ENCODE measurements at regions not wholly inside any gene's neighbourhood (a gene's known extent, or its start where the extent isn't known, plus 50 kb on each side); places are given as distances from the start of the nearest gene placed in this dataset.

DNA sequence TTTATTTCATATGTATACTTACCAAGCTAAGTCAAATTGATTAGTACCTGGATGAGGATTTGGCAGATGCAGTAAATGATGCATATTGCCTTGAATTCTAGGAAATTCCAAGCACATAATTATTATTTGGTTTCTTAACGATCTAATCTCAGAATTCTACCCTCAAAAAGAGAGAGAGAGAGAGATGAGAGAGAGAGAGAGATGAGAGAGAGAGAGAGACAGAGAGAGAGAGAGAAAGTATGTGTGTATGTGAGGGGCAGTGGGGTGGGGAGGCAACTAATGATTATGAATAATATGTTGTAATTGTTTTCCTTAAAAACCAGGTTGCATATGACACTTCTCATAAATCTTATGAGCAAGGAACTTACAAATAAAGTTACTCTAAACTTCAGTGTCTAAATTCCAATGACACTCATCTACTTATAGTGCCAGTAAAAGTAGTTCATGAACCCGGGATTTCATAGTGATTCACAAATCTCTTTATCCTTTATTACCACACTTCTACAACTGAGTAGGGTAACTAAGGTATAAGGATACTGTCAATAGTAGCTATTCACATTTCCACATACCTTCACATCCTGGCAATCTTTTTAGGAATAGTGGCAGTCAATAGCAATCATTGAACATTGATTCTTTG, 60.5 kb upstream of the EDIL3 start:
- TF ChIP-seq EZH2phosphoT487 (IDR thresholded peaks at IDR 0.05; ENCODE audit: low read length) (no peak), EZH2 (optimal IDR thresholded peaks at IDR 0.05; ENCODE audit: low read depth, low read length) (no peak)
- TF ChIP-seq, protein P1, sequence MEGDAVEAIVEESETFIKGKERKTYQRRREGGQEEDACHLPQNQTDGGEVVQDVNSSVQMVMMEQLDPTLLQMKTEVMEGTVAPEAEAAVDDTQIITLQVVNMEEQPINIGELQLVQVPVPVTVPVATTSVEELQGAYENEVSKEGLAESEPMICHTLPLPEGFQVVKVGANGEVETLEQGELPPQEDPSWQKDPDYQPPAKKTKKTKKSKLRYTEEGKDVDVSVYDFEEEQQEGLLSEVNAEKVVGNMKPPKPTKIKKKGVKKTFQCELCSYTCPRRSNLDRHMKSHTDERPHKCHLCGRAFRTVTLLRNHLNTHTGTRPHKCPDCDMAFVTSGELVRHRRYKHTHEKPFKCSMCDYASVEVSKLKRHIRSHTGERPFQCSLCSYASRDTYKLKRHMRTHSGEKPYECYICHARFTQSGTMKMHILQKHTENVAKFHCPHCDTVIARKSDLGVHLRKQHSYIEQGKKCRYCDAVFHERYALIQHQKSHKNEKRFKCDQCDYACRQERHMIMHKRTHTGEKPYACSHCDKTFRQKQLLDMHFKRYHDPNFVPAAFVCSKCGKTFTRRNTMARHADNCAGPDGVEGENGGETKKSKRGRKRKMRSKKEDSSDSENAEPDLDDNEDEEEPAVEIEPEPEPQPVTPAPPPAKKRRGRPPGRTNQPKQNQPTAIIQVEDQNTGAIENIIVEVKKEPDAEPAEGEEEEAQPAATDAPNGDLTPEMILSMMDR (IDR thresholded peaks at IDR 0.05; ENCODE audit: low read length): no peak

DNA sequence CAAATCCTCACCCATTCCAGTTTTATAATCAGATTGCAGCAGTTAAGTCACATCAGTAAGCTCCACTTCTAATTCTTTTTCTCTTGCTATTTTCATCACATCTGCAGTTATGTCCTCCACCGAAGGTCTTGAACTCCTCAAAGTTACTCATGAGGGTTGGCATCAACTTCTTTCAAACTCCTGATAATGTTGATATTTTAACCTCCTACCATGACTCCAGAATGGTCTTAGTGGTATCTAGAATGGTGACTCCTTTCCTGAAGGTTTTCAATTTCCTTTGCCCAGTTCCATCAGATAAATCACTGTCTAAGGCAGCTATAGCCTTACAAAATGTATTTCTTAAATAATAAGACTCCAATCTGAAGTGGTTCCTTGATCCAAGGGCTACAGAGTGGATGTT, 53.8 kb upstream of the EDIL3 start:
- Histone ChIP-seq H3K27ac (ENCODE audit: low read length) (no peak overlapping the region), H3K9me3 (replicated peaks; ENCODE audit: insufficient read depth, low read length) (no peaks in the 10 kb centered on the region), H3K9ac (ENCODE audit: low read length) (no peak overlapping the region), H4K20me1 (ENCODE audit: insufficient read depth, low read length) (no peaks in the 10 kb centered on the region), H3F3A (ENCODE audit: insufficient read depth, low read length) (no peaks in the 10 kb centered on the region), H3K27me3 (replicated peaks; ENCODE audit: insufficient read depth, low read length) (no peaks in the 10 kb centered on the region), H3K9me2 (replicated peaks; ENCODE audit: insufficient read depth, low read length) (no peaks in the 10 kb centered on the region), H3K79me2 (ENCODE audit: low read length) (no peaks in the 10 kb centered on the region), H3K36me3 (replicated peaks; ENCODE audit: insufficient read depth, low read length) (no peaks in the 10 kb centered on the region), H2AFZ (ENCODE audit: low read length) (no peak overlapping the region), H3K4me3 (ENCODE audit: low read length) (no peak overlapping the region), H3K4me1 (ENCODE audit: low read length) (no peaks in the 10 kb centered on the region), H3K4me2 (ENCODE audit: low read depth, low read length) (no peak overlapping the region)
- DNase-seq: no peak
- TF ChIP-seq EZH2phosphoT487 (IDR thresholded peaks at IDR 0.05; ENCODE audit: low read length) (no peak), EZH2 (optimal IDR thresholded peaks at IDR 0.05; ENCODE audit: low read depth, low read length) (no peak)
- TF ChIP-seq, protein P1 (IDR thresholded peaks at IDR 0.05; ENCODE audit: low read length): no peak

More for the DNA sequence above, 60.5 kb upstream of the EDIL3 start:
- Histone ChIP-seq H3K27me3 (replicated peaks; ENCODE audit: insufficient read depth, low read length) (no peaks in the 10 kb centered on the region), H3K79me2 (ENCODE audit: low read length) (no peaks in the 10 kb centered on the region), H3K9me3 (replicated peaks; ENCODE audit: insufficient read depth, low read length) (no peaks in the 10 kb centered on the region), H3K36me3 (replicated peaks; ENCODE audit: insufficient read depth, low read length) (no peaks in the 10 kb centered on the region), H3K9me2 (replicated peaks; ENCODE audit: insufficient read depth, low read length) (no peaks in the 10 kb centered on the region), H2AFZ (ENCODE audit: low read length) (no peak overlapping the region), H3K9ac (ENCODE audit: low read length) (no peak overlapping the region), H3K4me1 (ENCODE audit: low read length) (no peaks in the 10 kb centered on the region), H3K27ac (ENCODE audit: low read length) (no peak overlapping the region), H3K4me2 (ENCODE audit: low read depth, low read length) (no peak overlapping the region), H3K4me3 (ENCODE audit: low read length) (no peak overlapping the region), H3F3A (ENCODE audit: insufficient read depth, low read length) (no peaks in the 10 kb centered on the region), H4K20me1 (ENCODE audit: insufficient read depth, low read length) (no peaks in the 10 kb centered on the region)
- no peak for DNase-seq

DNA sequence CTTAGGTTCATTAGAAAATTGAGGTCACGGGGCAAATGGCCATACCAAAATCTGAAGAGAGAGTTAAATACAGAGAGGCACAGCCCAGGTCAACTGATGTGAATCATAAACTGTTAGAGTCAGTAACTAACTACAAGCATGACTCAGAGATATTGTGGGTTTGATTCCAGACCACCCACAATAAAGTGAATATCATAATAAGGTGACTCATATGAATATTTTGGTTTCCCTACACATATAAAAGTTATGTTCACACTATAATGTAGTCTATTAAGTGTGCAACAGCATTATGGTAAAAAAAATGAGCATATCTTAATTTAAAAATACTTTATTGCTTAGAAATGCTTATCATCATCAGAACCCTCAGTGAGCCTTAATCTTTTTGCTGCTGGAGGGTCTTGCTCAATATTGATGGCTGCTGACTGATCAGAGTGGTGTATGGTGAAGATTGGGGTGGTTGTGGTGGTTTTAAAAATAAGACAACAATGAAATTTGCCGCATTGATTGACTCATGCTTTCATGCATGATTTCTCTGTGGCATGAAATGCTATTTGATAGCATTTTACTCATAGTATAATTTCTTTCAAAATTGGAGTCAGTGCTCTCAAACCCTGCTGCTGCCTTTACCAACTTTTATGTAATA, 53.1 kb upstream of the EDIL3 start:
- H4K20me1 ChIP-seq (ENCODE audit: insufficient read depth, low read length): no peaks in the 10 kb centered on the region
- no peak for DNase-seq
- no peaks in the 10 kb centered on the region for H3K9me3 ChIP-seq (replicated peaks; ENCODE audit: insufficient read depth, low read length)
- no peaks in the 10 kb centered on the region for H3K36me3 ChIP-seq (replicated peaks; ENCODE audit: insufficient read depth, low read length)
- H3K9ac ChIP-seq (ENCODE audit: low read length): no peak overlapping the region
- no peaks in the 10 kb centered on the region for H3K27me3 ChIP-seq (replicated peaks; ENCODE audit: insufficient read depth, low read length)
- TF ChIP-seq, protein P1 (IDR thresholded peaks at IDR 0.05; ENCODE audit: low read length): no peak
- no peak for TF ChIP-seq EZH2 (optimal IDR thresholded peaks at IDR 0.05; ENCODE audit: low read depth, low read length)
- no peak for TF ChIP-seq EZH2phosphoT487 (IDR thresholded peaks at IDR 0.05; ENCODE audit: low read length)
- H3K9me2 ChIP-seq (replicated peaks; ENCODE audit: insufficient read depth, low read length): no peaks in the 10 kb centered on the region
- H3K27ac ChIP-seq (ENCODE audit: low read length): no peak overlapping the region
- no peak overlapping the region for H3K4me2 ChIP-seq (ENCODE audit: low read depth, low read length)
- H2AFZ ChIP-seq (ENCODE audit: low read length): no peak overlapping the region
- no peak overlapping the region for H3K4me3 ChIP-seq (ENCODE audit: low read length)
- no peaks in the 10 kb centered on the region for H3F3A ChIP-seq (ENCODE audit: insufficient read depth, low read length)
- H3K4me1 ChIP-seq (ENCODE audit: low read length): no peaks in the 10 kb centered on the region
- H3K79me2 ChIP-seq (ENCODE audit: low read length): no peaks in the 10 kb centered on the region
